Amygdala (tissue), 56 donors: ENCODE measurements at regions not wholly inside any gene's neighbourhood (a gene's known extent, or its start where the extent isn't known, plus 50 kb on each side); places are given as distances from the start of the nearest gene placed in this dataset.
A peak's percentile ranks its signal among the peaks of the same experiment; 100 is the strongest.

Experiments used
- DNase-seq, 56 donors: peaks; one replicate each; lab custom pipeline; 2025; lab: John Stamatoyannopoulos, UW

DNA sequence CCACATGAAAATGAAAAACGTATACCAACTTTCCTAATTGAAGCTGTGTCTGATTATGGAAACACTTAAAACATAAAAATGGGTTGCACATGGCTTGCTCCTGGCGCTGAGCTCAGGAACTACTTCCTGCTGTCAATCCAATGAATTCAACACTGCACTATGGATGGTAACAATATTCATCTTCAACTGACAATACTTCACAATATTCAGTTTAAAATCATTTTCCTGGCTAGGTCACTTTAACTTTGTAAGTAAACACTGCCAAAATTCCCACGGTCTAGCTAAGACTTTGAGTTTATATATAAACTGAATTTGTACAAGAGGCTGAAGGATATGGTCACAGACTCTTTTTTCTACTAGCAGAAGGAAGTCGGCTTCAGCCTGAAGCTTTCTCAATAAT is 556.9 kb downstream of the TNS3 start:
- DNase-seq, result no peak

DNA sequence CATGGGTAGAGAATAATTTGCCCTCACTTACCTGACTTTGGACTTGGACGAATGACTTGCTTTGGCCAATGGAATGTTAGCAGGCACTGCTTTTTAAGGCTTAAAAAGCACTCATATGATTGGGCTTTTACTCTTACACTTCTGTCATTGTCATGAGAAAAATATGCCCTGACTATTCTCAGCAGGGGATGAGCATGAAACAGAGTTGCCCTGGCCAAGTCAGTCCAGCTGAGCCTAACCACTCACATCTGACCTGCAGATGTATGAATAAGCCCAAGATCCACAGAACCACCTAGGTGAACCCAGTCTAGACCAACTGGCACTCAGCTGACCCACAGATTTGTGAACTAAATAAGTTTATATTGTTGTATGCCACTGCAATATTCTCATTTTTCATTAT is 573.5 kb downstream of the TNS3 start:
- DNase-seq, result no peak

DNA sequence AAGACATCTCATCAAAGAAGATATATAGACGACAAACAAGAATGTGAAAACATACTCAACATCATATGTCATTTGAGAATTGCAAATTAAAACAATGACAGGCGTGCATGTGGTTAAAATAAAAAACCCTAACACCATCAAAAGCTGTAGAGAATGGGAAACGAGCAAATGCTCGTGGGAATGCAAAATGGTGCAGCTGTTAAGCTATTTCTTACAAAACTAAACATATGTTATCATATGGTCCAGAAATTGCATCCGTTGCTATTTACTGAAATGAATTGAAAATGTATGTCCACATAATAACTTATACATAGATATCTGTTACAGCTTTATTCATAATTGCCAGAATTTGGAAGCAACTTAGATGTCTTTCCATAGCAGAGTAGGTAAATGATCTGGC is 574.4 kb downstream of the TNS3 start:
- no peak for DNase-seq

DNA sequence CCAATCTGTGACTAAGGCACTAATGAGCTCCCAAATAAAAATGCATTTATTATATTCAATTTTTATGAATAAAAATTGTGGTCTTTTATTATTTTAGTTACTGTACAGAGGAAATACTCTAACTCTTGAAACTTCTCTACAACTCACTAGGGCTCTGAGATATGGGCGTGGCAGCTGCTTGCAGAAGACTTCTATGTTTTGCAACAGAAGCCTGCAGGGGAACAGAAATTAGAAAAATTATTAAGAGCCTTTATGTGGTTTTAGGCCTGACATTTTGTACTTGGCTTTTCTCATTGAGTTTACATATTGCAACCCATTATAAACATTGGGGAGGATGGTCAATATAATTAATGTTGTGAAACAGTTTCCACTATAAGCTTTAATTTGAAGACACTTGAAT is 581.4 kb downstream of the TNS3 start:
- no peak for DNase-seq

DNA sequence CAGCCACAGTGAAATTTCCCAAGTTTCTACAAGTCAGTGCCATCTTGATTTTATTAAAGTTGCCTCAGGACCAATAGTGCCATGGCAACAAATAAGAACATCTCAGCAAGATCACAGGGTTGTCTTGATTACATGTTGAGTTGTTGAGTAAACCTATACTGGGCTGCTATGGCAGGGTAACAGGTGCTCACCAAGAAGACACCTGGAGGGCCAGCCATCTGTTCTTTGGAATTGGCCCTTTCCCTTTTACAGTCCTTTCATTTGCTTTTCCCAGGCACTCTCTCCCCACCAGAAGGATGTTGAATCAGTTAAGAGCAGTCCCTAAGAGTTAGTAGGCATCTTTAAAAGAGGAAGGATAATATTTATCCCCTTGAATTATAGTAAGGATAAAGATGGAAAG is 582.0 kb downstream of the TNS3 start:
- no peak for DNase-seq

DNA sequence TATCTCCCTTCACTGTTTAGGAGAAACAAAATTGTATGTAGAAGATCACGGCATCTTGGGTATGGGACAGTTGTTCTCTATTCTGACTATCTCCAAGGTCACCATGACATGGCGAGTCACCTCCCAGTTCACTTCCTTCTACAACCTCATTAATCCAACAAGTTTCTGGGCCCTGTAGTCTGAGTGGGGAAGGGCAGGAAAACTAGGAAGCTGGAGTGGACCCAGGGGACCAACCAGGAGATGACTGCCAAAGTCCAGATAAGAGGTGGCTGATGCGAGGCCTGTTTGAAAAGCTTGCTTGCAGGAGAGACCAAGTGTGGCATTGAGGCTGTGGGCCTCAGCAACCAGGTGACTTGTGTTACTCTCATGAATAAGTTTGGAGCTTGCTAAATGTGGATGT is 584.9 kb downstream of the TNS3 start:
- no peak for DNase-seq

DNA sequence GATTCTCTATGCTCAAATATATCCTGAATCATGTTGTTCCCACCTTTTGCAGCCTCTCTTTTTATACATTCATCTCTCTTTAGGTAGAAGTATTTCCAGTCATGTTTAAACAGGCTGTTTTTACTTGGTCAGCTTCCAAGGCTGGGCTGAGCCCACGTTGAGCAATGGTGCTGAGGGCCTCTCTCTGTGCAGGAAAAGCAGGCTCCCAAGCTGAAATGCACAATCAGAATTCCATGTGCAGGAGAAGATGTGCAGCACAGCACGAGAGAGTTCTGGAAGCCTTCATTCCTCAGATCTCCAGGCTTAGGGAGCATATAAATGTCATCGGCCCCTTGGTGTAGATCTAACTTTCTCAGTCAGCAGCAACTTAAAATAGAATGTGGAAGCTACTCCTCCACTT is 588.5 kb downstream of the TNS3 start:
- DNase-seq, result no peak

DNA sequence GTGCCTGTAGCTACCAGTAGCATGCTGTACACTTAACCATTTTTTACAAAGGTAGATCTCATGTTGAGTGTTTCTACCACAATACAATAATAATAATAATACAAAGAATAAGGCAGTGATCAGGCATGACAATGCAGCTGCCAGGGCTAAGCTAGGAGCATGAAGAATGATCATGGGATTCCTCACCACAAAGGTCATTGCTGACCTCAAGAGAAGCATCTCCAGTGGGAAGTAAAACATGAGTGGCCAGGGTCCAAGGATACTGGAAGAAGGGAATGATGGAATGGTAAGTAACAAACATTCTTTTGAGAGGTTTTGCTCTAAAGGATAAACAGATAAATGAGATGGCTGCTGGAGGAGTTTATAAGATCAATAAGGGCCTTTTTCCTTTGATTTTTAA is 591.1 kb downstream of the TNS3 start:
- DNase-seq, result no peak

DNA sequence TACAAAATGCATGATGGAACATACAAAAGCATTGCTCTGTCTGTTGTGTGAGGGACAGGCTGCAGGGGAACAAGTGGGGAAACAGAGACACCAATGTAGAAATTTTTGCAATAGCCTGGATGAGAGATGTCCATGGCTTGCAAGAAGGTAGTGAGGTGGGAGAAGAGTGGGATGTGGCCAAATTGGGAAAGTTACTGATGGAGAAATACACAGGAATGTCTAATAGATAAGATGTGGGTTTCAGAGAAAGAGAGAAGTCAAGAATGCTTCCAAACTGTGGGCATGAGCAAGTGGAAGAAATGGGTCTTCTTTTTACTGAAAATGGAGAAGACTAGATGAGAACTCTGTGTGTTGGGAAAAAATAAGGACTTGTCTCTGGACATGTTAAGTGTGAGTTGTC is 592.7 kb downstream of the TNS3 start:
- DNase-seq, result no peak

DNA sequence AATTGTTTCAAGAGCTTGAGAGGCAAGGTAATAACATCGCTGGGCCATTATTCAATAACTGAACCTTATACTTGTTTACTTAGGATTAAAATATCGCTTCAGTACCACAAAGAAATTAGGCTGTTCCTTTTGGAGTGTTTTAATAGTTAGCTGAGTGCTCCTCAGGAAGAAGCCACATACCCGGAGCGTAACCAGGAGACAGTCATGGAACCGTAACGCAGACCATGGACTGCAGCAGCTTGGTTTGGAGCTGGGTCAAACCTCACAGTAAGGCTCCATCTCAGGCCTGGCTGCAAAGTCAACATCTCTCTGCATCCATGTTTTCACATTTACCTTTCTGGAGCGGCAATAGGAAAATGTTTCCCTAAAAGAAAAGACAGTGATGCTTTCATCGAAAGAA is 599.0 kb downstream of the TNS3 start:
- DNase-seq, result no peak

DNA sequence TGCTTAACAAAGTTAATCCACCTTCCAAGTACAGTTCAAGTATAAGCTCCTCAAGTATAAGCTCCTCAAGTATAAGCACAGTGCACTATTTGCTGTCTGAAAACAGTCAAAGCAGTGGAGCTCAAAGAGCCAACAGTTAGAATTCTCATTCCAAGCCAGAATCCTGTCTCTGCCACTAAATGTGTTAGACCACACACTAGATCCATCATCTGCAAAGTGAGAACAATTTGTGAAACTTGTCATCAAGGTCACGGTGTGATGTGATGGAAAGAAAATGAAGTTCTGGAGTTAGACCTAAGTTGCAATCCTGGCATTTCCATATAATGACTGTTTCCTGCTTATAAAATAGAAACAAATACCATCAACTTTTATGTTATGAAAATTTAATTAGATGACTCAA is 602.5 kb downstream of the TNS3 start:
- DNase-seq, result no peak

DNA sequence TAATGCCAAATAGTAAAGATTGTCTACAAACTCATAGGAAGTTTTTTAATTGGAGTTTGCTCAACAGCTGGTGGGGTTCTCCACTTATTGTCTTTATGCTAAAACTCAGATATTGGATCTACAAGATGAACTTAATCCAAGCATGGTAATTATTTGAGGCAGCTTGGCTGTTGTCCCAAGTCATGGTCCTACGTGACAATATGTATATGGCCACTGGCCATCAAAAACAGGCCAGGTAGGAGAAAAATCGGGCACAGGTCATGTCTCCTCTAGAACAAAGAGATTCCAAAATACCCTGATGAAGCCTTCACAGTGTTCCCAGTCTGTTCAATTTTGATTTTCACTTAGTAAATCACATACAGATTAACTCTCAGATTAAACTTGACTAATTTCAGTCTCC is 606.4 kb downstream of the TNS3 start:
- no peak for DNase-seq

DNA sequence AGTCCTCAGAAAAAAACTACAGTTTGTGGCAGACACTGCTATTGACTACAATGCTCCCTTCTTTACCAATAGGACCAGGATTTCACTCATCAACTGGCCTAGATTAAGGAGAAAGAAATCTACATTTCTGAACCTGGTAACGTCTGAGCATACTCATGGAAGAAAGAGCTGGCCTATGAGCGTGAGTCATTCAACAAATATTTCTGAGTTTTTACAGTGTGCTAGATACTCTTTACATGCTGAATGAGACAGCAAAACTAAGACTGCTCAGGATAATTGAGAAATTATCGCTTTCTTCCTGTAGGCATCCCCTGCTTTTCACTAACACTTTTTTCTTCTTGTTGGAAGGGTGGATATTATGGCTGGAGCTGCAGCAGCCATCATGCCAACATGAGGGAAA is 609.7 kb downstream of the TNS3 start:
- DNase-seq, result no peak

DNA sequence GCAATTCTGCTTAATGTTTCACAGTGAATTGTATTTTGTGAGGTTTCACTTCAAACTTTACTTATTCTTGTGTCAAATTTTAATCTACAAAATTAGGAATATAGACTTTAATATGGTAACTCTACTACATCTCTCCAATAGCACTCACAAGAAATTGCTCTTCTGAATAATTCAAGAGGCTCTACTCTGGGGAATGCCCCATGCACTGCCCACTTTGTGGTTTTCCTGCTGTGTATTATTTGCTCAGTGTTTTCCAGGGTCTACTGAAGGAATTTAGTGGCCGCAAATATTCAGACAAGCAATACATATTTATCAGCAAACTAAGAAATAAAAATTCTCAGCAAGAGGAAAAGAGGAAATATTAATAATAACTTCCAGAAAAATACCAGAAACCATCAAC is 611.4 kb downstream of the TNS3 start:
- no peak for DNase-seq

DNA sequence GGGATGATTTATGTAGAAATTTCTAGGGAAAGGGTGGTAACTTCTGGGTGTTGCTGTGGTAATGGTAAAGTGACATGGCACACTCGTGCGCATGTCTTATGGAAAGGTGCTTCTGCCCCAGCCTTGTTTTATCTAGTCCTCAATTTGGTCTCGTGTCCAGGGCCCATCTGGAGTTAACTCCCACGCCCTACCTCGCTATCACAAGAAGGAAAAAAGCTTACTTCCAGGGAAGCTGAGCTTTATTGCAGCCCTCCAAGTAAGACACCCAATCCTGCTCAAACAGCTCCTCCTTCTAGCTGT is 611.8 kb downstream of the TNS3 start:
- no peak for DNase-seq

DNA sequence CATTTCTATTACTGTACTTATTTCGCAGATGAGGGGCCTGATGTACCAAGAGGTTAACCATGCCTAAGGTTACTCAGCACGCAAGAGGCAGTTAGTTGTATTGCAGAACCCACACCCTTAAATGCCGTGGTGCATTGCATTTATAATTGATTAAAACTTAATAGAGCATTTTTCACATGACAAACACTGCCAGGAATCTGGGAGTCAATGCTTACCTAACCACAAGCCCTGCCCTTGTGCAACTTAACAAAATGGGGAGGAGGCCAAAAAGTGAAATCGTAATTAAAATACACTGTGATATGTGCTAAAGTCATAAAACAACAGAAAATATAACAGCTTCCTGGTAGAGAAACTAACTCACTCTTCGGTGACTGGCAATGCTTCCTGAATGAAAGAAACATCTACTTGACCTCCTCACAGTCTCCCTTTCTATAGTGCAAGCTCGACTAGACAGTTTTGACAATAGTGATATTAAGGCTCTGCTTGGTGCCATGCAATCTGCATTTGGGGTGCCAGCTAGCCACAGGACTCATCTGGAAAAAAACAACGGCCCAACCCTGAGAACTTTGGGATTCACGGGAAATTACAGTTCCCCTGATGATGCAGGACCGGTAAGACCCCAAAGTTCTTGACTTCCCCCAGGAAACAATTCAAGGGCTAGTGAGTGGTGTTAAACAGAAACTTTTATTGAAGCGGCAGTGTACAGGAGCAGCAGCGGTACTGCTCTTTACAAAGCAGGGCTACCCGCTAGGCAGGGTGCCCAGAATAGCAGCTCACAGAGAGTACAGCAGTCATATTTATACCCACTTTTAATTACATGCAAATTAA is 612.4 kb downstream of the TNS3 start:
- DNase-seq, result peak in 1 of 56 donors; percentile 12

DNA sequence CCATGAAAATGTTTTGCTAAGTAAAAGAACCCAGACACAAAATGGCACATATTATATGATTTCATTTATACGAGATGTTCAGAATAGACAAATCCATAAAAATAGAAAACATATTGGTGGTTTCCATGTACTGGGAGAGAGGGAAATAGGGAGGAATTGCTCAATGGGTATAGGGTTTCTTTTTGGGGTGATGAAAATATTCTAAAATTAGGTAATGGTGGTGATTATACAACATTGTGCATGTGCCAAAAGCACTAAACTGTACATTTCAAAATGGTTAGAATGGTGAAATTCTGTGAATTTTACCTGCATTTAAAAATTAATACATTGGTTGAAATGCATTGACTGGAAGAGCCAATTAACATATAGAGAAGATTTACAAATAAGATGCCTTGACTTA is 613.9 kb downstream of the TNS3 start:
- DNase-seq, result no peak

DNA sequence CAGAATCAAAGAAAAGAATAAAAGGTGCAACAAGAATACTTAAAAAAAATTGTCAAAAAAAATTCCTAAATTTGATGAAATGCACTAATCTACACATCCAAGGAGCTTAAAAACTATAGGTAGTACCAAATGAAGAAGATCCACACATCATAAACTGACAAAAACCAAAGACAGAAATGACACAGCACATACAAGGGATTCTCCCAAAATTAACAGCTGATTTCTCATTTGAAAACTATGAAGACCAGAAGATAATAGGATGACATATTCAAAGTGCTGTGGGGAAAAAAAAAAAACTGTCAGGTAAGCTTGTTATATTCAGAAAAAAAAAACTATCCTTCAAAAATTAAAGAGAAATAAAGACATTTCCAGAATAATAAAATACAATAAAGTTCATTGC is 618.2 kb downstream of the TNS3 start:
- no peak for DNase-seq

DNA sequence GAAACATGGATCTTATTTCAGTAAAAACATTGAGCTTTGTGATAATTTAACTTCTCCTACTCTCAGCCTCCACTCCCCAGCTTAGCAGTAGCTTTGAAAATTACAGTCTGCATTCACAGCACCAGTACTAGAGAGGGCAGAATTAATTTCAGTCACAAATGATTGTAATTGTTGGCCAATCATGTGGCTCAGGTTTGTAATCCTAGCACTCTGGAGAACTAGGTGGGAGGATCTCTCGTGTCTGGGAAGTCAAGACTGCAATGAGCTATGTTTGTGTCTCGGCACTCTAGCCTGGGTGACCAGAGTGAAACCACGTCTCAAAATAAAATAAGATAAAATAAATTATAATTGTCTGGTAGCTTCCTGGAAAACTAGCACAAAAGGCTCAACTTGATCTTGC is 620.9 kb downstream of the TNS3 start:
- no peak for DNase-seq

DNA sequence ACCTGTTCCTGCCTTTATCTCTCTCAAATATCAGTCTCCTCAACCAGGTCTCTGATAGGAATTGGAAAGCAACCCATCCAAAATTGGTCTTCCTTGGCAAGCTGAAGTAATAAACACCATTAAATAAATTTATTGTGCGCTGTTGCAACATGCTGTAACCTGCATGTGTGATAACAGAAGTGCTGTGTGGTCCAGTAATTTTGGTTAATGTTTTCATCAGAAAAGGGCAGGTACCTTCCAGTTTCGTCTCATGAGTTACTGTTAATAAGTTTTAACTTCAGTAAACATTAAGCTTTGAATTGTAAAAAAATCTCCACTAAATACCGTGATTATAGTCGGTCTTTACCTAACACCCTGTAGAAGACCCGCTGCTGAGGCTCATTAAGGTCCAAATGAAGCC is 624.7 kb downstream of the TNS3 start:
- DNase-seq, result no peak

DNA sequence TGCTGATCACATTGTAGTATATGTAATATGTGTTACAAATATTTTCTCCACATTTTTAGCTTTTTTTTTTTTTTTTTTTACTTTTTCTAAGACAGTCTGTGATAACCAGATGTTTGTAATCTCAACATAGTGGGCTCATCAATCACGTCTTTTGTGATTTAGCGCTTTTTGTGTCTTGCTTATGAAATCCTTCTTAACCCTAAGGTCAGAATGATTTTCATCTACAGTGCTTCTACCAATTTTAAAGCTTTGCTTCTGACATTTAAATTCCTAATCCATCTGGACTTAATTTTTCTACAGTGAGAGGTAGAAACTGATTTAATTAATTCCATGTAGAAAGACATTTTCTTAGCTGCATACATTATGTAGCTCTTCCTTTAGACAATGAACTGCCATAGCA is 626.4 kb downstream of the TNS3 start:
- no peak for DNase-seq

DNA sequence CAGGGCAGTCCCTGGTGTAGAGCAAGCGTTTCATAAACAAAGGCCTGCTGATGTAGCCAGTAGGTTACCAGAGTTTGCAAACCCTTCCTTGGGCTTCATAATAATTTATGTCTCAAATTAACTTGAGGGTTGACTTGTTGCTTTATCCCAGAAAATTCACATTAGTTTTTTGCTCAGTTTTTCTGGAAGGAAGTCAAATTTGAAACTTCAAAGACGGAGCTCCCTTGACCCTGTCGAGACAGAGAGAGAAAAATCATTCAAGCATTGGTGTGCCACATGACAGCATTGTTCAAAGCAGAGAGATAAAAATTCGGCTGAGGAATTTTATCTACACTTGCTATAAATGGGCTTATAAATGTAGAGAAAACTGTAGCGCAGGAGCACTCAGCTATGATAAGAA is 627.7 kb downstream of the TNS3 start:
- no peak for DNase-seq

DNA sequence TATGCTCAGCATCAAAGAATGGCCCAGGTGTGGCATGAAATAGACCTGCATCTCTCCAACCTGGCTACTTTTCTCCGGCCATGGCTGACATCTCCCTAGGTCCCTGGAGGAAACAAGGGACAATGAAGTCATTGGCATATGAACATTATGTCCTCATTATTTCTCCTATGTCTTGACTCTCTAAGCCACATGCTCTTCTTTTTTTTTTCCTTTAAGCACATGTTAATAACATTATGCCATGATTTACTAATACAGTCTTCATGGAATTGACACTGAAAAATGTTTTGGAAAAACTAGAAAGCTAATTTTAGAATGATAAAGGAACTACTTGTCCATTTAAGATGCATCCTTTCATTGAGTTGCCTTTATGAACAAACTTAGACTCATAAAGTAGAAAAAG is 628.9 kb downstream of the TNS3 start:
- DNase-seq, result no peak
